Mucosa of descending colon (tissue), 3 donors: ENCODE measurements at regions not wholly inside any gene's neighbourhood (a gene's known extent, or its start where the extent isn't known, plus 50 kb on each side); places are given as distances from the start of the nearest gene placed in this dataset.

Experiments used
- ATAC-seq: fragments of 200-7000 bp; cut with Tn5 transposase; one replicate; pipeline ENCODE4 v1.9.1; 2020; ENCODE audit warnings: mild to moderate bottlenecking, moderate library complexity
- DNase-seq, 3 donors: peaks; one replicate each; pipeline ENCODE4 v3.0.0-alpha.2; 2020
- H3K36me3 ChIP-seq: fragments of 200-600 bp; one replicate; pipeline ENCODE4 v1.8.0; 2021; ENCODE audit warnings: low read depth, mild to moderate bottlenecking
- H3K4me1 ChIP-seq: fragments of 200-600 bp; one replicate; pipeline ENCODE4 v1.8.0; 2021; ENCODE audit warnings: low read depth, mild to moderate bottlenecking
- H3K4me3 ChIP-seq: fragments of 200-600 bp; one replicate; pipeline ENCODE4 v1.8.0; 2021; ENCODE audit warnings: mild to moderate bottlenecking
- H3K9me3 ChIP-seq: fragments of 200-600 bp; one replicate; pipeline ENCODE4 v1.8.0; 2021; ENCODE audit warnings: mild to moderate bottlenecking
- CTCF ChIP-seq: fragments of 200-600 bp; IDR thresholded peaks from one replicate; pipeline ENCODE4 v1.8.0; 2022; ENCODE audit warnings: antibody characterized with exemption, mild to moderate bottlenecking
- intact Hi-C, 2 donors: fragments of 100-400 bp; cut with DNase I in 1 of 2; cut with micrococcal nuclease in 1 of 2; formaldehyde crosslinking; loops; one replicate each; pipeline versions ENCODE4 v1.11.0 to v1.11.1; 2022; cut with DNase I, micrococcal nuclease
- donor health status: DM: no; HTN: no; CAD: no; lungs with moderate emphysema.
- donor health status: DM: no; HTN: no; CAD: no.
- donor health status: DM: no; HTN: yes; CAD: no.

GRCh38 chr7:46315891-46316290, 394.8 kb upstream of the IGFBP3 start:
- Histone ChIP-seq H3K9me3 (no peaks in the 10 kb centered on the region), H3K4me3 (no peak overlapping the region), H3K4me1 (no peaks in the 10 kb centered on the region), H3K36me3 (no peaks in the 10 kb centered on the region)
- TF ChIP-seq CTCF = no peak
- ATAC-seq = no peak
- intact Hi-C loops = no loop called here
- DNase-seq = no peak

- ATAC-seq = no peak
- no peak for TF ChIP-seq CTCF
- intact Hi-C loops = no loop called here
- H3K9me3 ChIP-seq = no peaks in the 10 kb centered on the region
- H3K36me3 ChIP-seq = no peaks in the 10 kb centered on the region
- H3K4me1 ChIP-seq = no peaks in the 10 kb centered on the region
- H3K4me3 ChIP-seq = no peak overlapping the region
- DNase-seq = no peak
These were observed 380.6 kb upstream of the IGFBP3 start for GRCh38 chr7:46301677-46302076.

GRCh38 chr7:46297515-46297914, 376.4 kb upstream of the IGFBP3 start:
- no peaks in the 10 kb centered on the region for H3K9me3 ChIP-seq
- intact Hi-C loops = no loop called here
- DNase-seq = no peak
- no peaks in the 10 kb centered on the region for H3K4me1 ChIP-seq
- H3K4me3 ChIP-seq = no peak overlapping the region
- no peak for TF ChIP-seq CTCF
- no peak for ATAC-seq
- H3K36me3 ChIP-seq = no peaks in the 10 kb centered on the region

- DNase-seq (no peak), ATAC-seq (no peak)
- no peaks in the 10 kb centered on the region for H3K36me3 ChIP-seq
- no peak for TF ChIP-seq CTCF
- no peaks in the 10 kb centered on the region for H3K9me3 ChIP-seq
- intact Hi-C loops = no loop called here
- no peak overlapping the region for H3K4me3 ChIP-seq
- no peaks in the 10 kb centered on the region for H3K4me1 ChIP-seq
These were observed 375.5 kb upstream of the IGFBP3 start for GRCh38 chr7:46296526-46296925.

DNA sequence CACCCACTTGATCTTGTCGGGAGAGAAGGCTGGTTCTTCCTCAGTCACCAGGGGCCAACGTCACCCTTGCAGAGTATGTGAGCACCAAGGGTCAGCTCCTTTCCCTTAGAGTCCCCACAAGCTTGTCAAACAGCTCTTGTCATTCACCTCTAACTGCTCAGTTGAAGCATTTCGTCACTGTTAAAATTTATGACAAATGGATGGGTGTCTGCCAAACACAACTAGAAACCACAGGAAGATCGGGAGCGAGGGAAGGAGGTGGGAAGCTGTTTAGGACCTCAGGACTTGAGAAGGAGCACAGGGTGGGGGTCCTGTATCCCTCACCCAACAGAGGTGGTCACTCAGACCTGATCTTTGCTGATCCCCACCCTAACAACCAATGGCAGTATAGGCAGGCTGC, 373.3 kb upstream of the IGFBP3 start:
- DNase-seq (no peak), ATAC-seq (no peak)
- H3K4me1 ChIP-seq = no peaks in the 10 kb centered on the region
- no peak for TF ChIP-seq CTCF
- H3K4me3 ChIP-seq = no peak overlapping the region
- intact Hi-C loops = no loop called here
- no peaks in the 10 kb centered on the region for H3K9me3 ChIP-seq
- no peaks in the 10 kb centered on the region for H3K36me3 ChIP-seq

DNA sequence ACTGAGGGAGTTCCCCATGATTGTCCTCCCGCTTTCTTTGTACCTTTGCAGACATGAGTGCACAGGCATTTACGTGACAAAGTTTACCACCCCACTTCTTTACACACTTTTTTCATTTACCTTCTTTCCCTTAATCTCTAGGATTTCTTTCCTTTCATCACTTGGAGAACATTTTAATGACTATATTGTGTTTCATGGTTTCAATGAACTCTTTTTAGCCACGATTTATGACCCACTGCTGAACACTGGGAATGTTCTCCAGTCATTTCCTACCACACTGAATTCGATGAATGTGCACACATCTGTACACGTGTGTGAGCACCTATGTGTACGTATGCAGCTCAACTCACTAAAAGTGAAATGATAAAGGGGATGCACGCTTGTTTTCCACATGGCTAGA, 371.7 kb upstream of the IGFBP3 start:
- TF ChIP-seq CTCF = no peak
- no peaks in the 10 kb centered on the region for H3K4me1 ChIP-seq
- ATAC-seq = no peak

More for the DNA sequence above, 371.7 kb upstream of the IGFBP3 start:
- no peak overlapping the region for H3K4me3 ChIP-seq
- H3K36me3 ChIP-seq = no peaks in the 10 kb centered on the region
- intact Hi-C loops = no loop called here
- no peak for DNase-seq
- H3K9me3 ChIP-seq = no peaks in the 10 kb centered on the region
